Esophagus squamous epithelium (tissue), 5 donors: ENCODE measurements at regions not wholly inside any gene's neighbourhood (a gene's known extent, or its start where the extent isn't known, plus 50 kb on each side); places are given as distances from the start of the nearest gene placed in this dataset.

ENCODE experiments used
- DNase-seq: peaks from one replicate; lab custom pipeline; 2025; lab: John Stamatoyannopoulos, UW
- H3K27ac ChIP-seq, 4 donors: fragments of 200-600 bp; sonication (generic); one replicate each; pipeline ENCODE4 v1.5.1; 2016 to 2019; ENCODE audit warnings: mild to moderate bottlenecking in 1 of 4
- H3K27me3 ChIP-seq, 4 donors: fragments of 200-600 bp; sonication (generic); 1 replicate in 3 of 4; 2 replicates in 1 of 4; pipeline versions ENCODE4 v1.5.1 to v1.6.0; 2017 to 2021; ENCODE audit warnings: antibody characterized with exemption in 1 of 4
- H3K36me3 ChIP-seq, 3 donors: fragments of 200-600 bp; sonication (generic); one replicate each; pipeline ENCODE4 v1.5.1; 2016 to 2019
- H3K4me1 ChIP-seq, 3 donors: fragments of 200-600 bp; sonication (generic); one replicate each; pipeline ENCODE4 v1.5.1; 2017 to 2019
- H3K4me3 ChIP-seq, 4 donors: fragments of 200-600 bp; sonication (generic); 1 replicate in 3 of 4; 2 replicates in 1 of 4; pipeline ENCODE4 v1.5.1; 2016 to 2019; ENCODE audit warnings: mild to moderate bottlenecking in 2 of 4, moderate library complexity in 1 of 4
- H3K9me3 ChIP-seq, 3 donors: fragments of 200-600 bp; sonication (generic); one replicate each; pipeline ENCODE4 v1.5.1; 2016 to 2019
- CTCF ChIP-seq, 6 experiments: fragments of 450-650 bp in 4 of 6; fragments of 200-600 bp in 2 of 6; sonication (generic) in 2 of 6; IDR thresholded peaks; one replicate each; pipeline ENCODE4 v1.5.1; 2016 to 2019; ENCODE audit warnings: antibody characterized with exemption in 6 of 6, mild to moderate bottlenecking in 4 of 6, moderate library complexity in 4 of 6
- POLR2A ChIP-seq, 4 donors: fragments of 450-650 bp; IDR thresholded peaks; one replicate each; pipeline ENCODE4 v1.6.1; 2017; ENCODE audit warnings: antibody characterized with exemption in 4 of 4, mild to moderate bottlenecking in 4 of 4, moderate library complexity in 3 of 4
- WGBS, 2 donors: methylation state at CpG; one replicate each; pipeline ENCODE4 v1.1.5; 2018; 5-methylcytosine and 5-hydroxymethylcytosine counted together
- intact Hi-C: fragments of 100-400 bp; cut with DNase I; formaldehyde crosslinking; loops from one replicate; pipeline ENCODE4 v1.15.0; 2022
- donor health status: DM: yes; HTN: yes; CAD: no.

GRCh38 chr10:3844491-3845025 is 59.5 kb upstream of the KLF6 start:
- WGBS, 2 donors = 36 to 91% methylated on average over 1 of the region's 1 CpG
- no peaks in the 10 kb centered on the region for H3K27me3 ChIP-seq
- TF ChIP-seq CTCF (IDR thresholded peaks at IDR 0.05) (no peak), POLR2A (IDR thresholded peaks at IDR 0.05) (no peak)
- no peak overlapping the region for H3K27ac ChIP-seq
- H3K4me1 ChIP-seq = peaks cover 0 to 11% (median 0%) of the 10 kb centered on the region in 3 donors
- DNase-seq = no peak
- intact Hi-C loops = no loop called here
- H3K9me3 ChIP-seq = no peaks in the 10 kb centered on the region
- H3K4me3 ChIP-seq = no peak overlapping the region
- H3K36me3 ChIP-seq = no peaks in the 10 kb centered on the region

GRCh38 chr10:3838460-3839437 is 53.7 kb upstream of the KLF6 start:
- intact Hi-C loops = no loop called here
- WGBS, 2 donors = 79 to 85% methylated on average over 9 to 11 of the region's 14 CpGs
- TF ChIP-seq POLR2A (IDR thresholded peaks at IDR 0.05) (no peak), CTCF (IDR thresholded peaks at IDR 0.05) (no peak)
- H3K27me3 ChIP-seq = no peaks in the 10 kb centered on the region
- DNase-seq = no peak
- H3K9me3 ChIP-seq = no peaks in the 10 kb centered on the region
- H3K4me1 ChIP-seq = peaks cover 0 to 5% (median 0%) of the 10 kb centered on the region in 3 donors
- H3K4me3 ChIP-seq = no peak overlapping the region
- no peaks in the 10 kb centered on the region for H3K36me3 ChIP-seq
- H3K27ac ChIP-seq = no peak overlapping the region

GRCh38 chr10:3837647-3838459 is 52.8 kb upstream of the KLF6 start:
- intact Hi-C loops = no loop called here
- H3K36me3 ChIP-seq = no peaks in the 10 kb centered on the region
- TF ChIP-seq CTCF (IDR thresholded peaks at IDR 0.05) (no peak), POLR2A (IDR thresholded peaks at IDR 0.05) (no peak)
- H3K4me1 ChIP-seq = peaks cover 0 to 5% (median 0%) of the 10 kb centered on the region in 3 donors
- no peaks in the 10 kb centered on the region for H3K27me3 ChIP-seq
- H3K9me3 ChIP-seq = no peaks in the 10 kb centered on the region
- no peak overlapping the region for H3K4me3 ChIP-seq
- DNase-seq = no peak
- no peak overlapping the region for H3K27ac ChIP-seq
- 82 to 86% methylated on average over 9 of the region's 9 CpGs for WGBS, 2 donors

GRCh38 chr10:3836222-3836820 is 51.3 kb upstream of the KLF6 start:
- H3K4me3 ChIP-seq = no peak overlapping the region
- intact Hi-C loops = no loop called here
- TF ChIP-seq CTCF (IDR thresholded peaks at IDR 0.05) (no peak), POLR2A (IDR thresholded peaks at IDR 0.05) (no peak)
- H3K36me3 ChIP-seq = no peaks in the 10 kb centered on the region
- no peak for DNase-seq
- no peaks in the 10 kb centered on the region for H3K27me3 ChIP-seq
- WGBS, 2 donors = 54 to 55% methylated on average over 2 of the region's 2 CpGs
- H3K27ac ChIP-seq = no peak overlapping the region
- H3K4me1 ChIP-seq = peaks cover 0 to 7% (median 0%) of the 10 kb centered on the region in 3 donors
- no peaks in the 10 kb centered on the region for H3K9me3 ChIP-seq
